Endothelial cell of umbilical vein (primary cell): ENCODE measurements at regions not wholly inside any gene's neighbourhood (a gene's known extent, or its start where the extent isn't known, plus 50 kb on each side); places are given as distances from the start of the nearest gene placed in this dataset.

Experiments
- POLR2A ChIP-seq: IDR thresholded peaks from 2 replicates; pipeline ENCODE4 v1.6.1; 2012; ENCODE audit warnings: low read depth, mild to moderate bottlenecking, control low read depth, low read length
- TF ChIP-seq, protein P1 (sequence below), 2 donors: IDR thresholded peaks; 1 replicate in 1 of 2; 2 replicates in 1 of 2; pipeline ENCODE4 v1.5.1; 2011; ENCODE audit warnings: low read length in 2 of 2, mild to moderate bottlenecking in 2 of 2, moderate library complexity in 2 of 2, control low read depth in 1 of 2, inconsistent platforms in 1 of 2, low read depth in 1 of 2; ENCODE audit not compliant: insufficient read depth in 1 of 2; ENCODE audit errors: extremely low read depth in 1 of 2

DNA sequence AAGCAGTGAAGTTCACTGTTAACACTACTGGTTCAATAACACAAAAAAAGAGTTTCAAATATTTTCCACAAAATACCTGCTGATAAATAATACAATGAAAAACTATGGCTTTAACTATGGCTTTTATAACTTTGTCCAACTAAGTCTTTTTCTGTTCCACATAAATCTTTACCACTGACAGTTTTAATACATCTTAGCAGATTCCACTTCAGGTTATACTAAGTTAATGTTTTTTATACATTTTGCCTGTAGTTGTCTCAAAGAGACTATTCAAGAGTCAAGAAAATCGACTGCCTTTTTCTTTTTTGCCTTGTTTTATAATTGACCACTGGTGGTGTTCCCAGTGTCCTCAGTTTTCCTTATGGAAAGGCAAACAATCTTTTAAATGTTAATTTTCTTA is 379.7 kb upstream of the PMFBP1 start:
- TF ChIP-seq, protein P1, sequence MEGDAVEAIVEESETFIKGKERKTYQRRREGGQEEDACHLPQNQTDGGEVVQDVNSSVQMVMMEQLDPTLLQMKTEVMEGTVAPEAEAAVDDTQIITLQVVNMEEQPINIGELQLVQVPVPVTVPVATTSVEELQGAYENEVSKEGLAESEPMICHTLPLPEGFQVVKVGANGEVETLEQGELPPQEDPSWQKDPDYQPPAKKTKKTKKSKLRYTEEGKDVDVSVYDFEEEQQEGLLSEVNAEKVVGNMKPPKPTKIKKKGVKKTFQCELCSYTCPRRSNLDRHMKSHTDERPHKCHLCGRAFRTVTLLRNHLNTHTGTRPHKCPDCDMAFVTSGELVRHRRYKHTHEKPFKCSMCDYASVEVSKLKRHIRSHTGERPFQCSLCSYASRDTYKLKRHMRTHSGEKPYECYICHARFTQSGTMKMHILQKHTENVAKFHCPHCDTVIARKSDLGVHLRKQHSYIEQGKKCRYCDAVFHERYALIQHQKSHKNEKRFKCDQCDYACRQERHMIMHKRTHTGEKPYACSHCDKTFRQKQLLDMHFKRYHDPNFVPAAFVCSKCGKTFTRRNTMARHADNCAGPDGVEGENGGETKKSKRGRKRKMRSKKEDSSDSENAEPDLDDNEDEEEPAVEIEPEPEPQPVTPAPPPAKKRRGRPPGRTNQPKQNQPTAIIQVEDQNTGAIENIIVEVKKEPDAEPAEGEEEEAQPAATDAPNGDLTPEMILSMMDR (IDR thresholded peaks at IDR 0.05; ENCODE audit: extremely low read depth in 1 of 2, insufficient read depth in 1 of 2, low read depth in 1 of 2, low read length in 2 of 2): no peak
- TF ChIP-seq POLR2A: no peak
